HL-60 (cell line): ENCODE measurements at regions not wholly inside any gene's neighbourhood (a gene's known extent, or its start where the extent isn't known, plus 50 kb on each side); places are given as distances from the start of the nearest gene placed in this dataset.
A peak's percentile ranks its signal among the peaks of the same experiment; 100 is the strongest.

ENCODE experiments used
- DNase-seq, 2 experiments: peaks; one replicate each; pipeline ENCODE4 v3.0.0-alpha.2; 2010 to 2020; ENCODE audit warnings: low read depth in 1 of 2, low spot score in 1 of 2
- H3K27ac ChIP-seq: fragments of 250-450 bp; sonication (Bioruptor Pico); replicated peaks from 2 replicates; pipeline ENCODE4 v1.5.1; 2020; ENCODE audit warnings: mild to moderate bottlenecking, moderate library complexity
- H3K27me3 ChIP-seq: fragments of 250-450 bp; sonication (Bioruptor Pico); 2 replicates; pipeline ENCODE4 v1.5.1; 2021; ENCODE audit warnings: mild to moderate bottlenecking, moderate library complexity; ENCODE audit not compliant: insufficient read depth, poor library complexity, severe bottlenecking
- H3K4me3 ChIP-seq: replicated peaks from 2 replicates; pipeline ENCODE4 v1.5.1; 2011; ENCODE audit warnings: mild to moderate bottlenecking, control low read depth, low read length; ENCODE audit not compliant: insufficient read depth
- GABPA ChIP-seq: IDR thresholded peaks from 2 replicates; pipeline ENCODE4 v1.6.1; 2012; ENCODE audit warnings: low read depth
- POLR2AphosphoS5 ChIP-seq: IDR thresholded peaks from 2 replicates; pipeline ENCODE4 v1.6.1; 2012; ENCODE audit warnings: low read depth
- SPI1 ChIP-seq: IDR thresholded peaks from 2 replicates; pipeline ENCODE4 v1.6.1; 2012; ENCODE audit warnings: low read depth, mild to moderate bottlenecking, borderline replicate concordance
- TF ChIP-seq, protein P1 (sequence below): IDR thresholded peaks from 2 replicates; pipeline ENCODE4 v1.6.1; 2012; ENCODE audit warnings: low read depth; ENCODE audit not compliant: insufficient replicate concordance
- TF ChIP-seq, protein P2 (sequence below): IDR thresholded peaks from one replicate; pipeline ENCODE4 v1.5.1; 2011; ENCODE audit warnings: low read length, control low read depth, inconsistent platforms; ENCODE audit not compliant: insufficient read depth

DNA sequence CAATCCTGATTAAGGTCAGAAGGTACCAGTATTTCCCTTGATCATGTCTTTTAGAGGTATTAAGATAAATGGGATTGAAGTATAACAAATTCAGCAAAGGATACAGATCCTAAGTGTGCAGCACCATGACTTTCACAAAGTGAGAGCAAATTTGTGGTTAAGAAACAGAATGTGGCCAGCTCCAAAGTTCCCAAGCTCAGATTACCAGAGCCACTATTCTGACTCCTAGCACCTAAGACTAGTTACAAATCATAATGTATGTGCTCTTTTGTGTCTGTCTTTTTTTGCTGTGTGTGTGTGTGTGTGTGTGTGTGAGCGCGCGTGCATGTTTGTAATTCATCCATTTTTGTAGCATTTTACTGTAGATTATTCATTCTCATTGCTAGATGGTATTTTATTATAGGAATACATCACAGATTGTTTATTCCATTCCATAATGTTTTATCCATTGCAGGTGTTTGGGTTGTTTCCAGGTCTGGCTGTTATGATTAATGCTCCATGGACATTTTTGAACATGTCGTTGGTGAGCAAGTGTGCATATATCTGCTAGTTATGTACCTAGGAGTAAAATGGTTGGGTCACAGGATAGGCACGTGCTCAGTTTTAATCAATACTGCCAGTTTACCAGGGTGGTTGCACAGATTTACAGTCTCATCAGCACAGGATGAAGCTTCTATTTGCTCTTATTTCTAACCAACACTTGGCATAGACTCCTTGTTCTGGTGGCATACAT, 314.0 kb upstream of the JAG1 start:
- Histone ChIP-seq H3K4me3 (no peak overlapping the region), H3K27ac (no peak overlapping the region), H3K27me3 (no peaks in the 10 kb centered on the region)
- TF ChIP-seq, protein P1, sequence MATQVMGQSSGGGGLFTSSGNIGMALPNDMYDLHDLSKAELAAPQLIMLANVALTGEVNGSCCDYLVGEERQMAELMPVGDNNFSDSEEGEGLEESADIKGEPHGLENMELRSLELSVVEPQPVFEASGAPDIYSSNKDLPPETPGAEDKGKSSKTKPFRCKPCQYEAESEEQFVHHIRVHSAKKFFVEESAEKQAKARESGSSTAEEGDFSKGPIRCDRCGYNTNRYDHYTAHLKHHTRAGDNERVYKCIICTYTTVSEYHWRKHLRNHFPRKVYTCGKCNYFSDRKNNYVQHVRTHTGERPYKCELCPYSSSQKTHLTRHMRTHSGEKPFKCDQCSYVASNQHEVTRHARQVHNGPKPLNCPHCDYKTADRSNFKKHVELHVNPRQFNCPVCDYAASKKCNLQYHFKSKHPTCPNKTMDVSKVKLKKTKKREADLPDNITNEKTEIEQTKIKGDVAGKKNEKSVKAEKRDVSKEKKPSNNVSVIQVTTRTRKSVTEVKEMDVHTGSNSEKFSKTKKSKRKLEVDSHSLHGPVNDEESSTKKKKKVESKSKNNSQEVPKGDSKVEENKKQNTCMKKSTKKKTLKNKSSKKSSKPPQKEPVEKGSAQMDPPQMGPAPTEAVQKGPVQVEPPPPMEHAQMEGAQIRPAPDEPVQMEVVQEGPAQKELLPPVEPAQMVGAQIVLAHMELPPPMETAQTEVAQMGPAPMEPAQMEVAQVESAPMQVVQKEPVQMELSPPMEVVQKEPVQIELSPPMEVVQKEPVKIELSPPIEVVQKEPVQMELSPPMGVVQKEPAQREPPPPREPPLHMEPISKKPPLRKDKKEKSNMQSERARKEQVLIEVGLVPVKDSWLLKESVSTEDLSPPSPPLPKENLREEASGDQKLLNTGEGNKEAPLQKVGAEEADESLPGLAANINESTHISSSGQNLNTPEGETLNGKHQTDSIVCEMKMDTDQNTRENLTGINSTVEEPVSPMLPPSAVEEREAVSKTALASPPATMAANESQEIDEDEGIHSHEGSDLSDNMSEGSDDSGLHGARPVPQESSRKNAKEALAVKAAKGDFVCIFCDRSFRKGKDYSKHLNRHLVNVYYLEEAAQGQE, result no peak
- no peak for TF ChIP-seq SPI1
- no peak for TF ChIP-seq POLR2AphosphoS5
- no peak for TF ChIP-seq GABPA
- TF ChIP-seq, protein P2, sequence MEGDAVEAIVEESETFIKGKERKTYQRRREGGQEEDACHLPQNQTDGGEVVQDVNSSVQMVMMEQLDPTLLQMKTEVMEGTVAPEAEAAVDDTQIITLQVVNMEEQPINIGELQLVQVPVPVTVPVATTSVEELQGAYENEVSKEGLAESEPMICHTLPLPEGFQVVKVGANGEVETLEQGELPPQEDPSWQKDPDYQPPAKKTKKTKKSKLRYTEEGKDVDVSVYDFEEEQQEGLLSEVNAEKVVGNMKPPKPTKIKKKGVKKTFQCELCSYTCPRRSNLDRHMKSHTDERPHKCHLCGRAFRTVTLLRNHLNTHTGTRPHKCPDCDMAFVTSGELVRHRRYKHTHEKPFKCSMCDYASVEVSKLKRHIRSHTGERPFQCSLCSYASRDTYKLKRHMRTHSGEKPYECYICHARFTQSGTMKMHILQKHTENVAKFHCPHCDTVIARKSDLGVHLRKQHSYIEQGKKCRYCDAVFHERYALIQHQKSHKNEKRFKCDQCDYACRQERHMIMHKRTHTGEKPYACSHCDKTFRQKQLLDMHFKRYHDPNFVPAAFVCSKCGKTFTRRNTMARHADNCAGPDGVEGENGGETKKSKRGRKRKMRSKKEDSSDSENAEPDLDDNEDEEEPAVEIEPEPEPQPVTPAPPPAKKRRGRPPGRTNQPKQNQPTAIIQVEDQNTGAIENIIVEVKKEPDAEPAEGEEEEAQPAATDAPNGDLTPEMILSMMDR, result no peak
- DNase-seq, result no peak

DNA sequence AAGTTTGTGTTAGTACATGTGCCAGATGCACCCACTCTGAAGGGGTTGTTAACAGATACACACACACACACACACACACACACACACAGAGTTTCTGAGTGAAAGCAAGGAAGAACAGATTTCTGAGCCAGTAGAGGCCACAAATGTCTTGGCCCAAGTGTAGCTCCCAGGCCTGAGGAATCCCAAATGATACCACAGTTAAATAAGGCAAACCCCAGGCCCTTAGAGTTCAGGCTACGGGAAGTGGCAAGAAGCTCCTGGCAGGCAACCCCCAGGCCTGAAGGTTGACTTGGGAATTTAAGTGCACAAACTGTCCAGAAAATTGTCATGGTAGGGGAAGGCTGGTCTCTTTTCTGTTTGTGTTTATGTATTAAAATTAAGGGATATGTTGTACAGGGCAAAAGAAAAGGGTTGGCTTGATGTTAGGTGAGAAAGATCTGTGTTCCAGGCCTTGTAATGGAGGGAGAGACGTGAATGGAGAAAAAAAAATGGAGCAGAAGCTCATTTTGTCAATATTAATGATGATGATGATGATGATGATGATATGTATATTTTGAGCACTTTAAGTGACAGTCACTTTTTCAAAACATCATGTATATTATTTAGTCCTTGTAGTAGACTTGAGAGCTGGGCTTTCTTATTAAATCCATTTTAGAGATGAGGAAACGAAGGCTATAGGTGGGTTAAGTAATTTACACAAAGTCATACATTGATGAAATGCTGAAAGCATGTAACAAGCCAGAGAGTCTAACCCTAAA, 317.0 kb upstream of the JAG1 start:
- Histone ChIP-seq H3K27me3 (no peaks in the 10 kb centered on the region), H3K4me3 (no peak overlapping the region), H3K27ac (no peak overlapping the region)
- DNase-seq, result no peak
- TF ChIP-seq SPI1 (no peak), GABPA (no peak), POLR2AphosphoS5 (no peak)
- TF ChIP-seq, protein P2, result no peak
- TF ChIP-seq, protein P1, result no peak

DNA sequence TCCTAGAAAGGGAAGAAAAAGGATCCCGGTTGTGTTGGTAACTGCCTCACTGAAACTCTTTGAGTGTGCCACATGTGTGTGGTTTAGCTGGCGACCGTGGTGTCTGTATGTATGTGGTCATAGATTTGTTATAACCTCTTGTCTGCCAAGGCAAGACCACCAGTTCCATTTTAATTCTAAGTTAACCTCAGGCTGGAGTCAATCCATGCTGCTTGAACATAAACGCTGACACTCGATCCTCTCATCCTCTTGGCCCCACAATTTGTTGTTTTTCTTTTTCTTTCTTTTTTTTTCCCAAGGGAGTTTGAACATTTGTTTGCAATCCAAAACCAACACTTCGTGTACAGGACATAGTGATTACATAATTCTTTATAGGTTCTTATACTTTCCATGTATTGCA, 318.9 kb upstream of the JAG1 start:
- H3K4me3 ChIP-seq, result no peak overlapping the region
- no peak for TF ChIP-seq POLR2AphosphoS5
- no peak for TF ChIP-seq SPI1
- no peak for TF ChIP-seq GABPA
- H3K27ac ChIP-seq, result no peak overlapping the region
- DNase-seq, result no peak
- H3K27me3 ChIP-seq, result no peaks in the 10 kb centered on the region

DNA sequence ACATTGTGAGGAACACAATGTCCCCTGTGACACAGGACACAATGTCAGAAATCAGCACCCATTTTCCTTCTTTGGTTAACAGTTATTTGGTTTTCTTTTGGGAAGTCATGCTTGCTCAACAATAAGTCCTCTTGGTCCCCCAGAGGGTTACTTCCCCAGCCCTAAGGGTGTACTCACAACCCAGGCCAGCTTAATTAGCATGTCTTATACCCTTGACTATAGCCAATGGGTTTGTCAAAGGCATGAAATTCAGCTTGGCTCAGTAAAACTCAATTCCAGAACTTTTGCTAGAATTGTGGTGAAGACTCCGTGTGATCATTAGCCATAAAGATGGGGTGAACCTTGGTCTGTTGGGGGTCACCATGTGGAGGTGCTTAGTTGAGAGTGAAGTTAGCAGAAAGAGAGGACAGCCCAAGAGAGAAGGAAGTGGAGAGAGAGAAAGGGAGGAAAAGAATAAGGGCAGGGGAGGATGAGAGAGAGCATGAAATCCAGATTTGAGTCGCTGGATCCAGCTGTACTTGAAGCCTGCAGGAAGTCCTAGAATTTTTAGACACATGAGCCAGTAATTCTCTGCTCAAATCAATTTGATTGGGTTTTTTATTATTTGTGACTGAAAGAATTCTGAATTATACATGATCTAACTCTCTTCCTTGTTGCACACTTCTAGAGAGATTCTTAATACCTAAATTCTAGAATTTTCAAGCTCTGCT, 321.3 kb upstream of the JAG1 start:
- TF ChIP-seq GABPA, result no peak
- TF ChIP-seq SPI1, result no peak
- no peak for TF ChIP-seq POLR2AphosphoS5
- TF ChIP-seq, protein P2, result no peak
- TF ChIP-seq, protein P1, result no peak
- H3K27me3 ChIP-seq, result no peaks in the 10 kb centered on the region
- no peak overlapping the region for H3K4me3 ChIP-seq
- no peak overlapping the region for H3K27ac ChIP-seq
- DNase-seq, result peak in 1 of 2 experiments; percentile 10
